ENCODE measurements at regions not wholly inside any gene's neighbourhood (a gene's known extent, or its start where the extent isn't known, plus 50 kb on each side); places are given as distances from the start of the nearest gene placed in this dataset.

DNA sequence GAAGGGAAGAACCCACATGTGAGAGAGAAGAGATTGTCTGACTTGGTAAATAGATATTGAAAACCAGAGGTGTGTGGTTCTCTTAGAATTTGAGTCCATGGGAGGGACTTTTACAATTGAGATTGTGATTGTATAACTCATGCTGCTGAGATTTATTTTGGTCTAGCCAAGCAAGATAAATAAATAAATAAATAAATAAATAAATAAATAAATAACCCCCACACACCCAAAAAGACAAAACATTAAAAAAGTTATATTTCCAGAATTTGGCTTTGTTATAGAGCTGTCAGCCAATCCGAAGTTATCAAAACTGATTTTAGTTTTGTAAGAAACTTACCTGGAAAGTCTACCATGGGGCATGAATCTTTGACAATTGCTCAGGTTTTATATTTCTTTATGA lies 416.6 kb downstream of the ZSWIM6 start (continued):
- TF ChIP-seq, protein P1, sequence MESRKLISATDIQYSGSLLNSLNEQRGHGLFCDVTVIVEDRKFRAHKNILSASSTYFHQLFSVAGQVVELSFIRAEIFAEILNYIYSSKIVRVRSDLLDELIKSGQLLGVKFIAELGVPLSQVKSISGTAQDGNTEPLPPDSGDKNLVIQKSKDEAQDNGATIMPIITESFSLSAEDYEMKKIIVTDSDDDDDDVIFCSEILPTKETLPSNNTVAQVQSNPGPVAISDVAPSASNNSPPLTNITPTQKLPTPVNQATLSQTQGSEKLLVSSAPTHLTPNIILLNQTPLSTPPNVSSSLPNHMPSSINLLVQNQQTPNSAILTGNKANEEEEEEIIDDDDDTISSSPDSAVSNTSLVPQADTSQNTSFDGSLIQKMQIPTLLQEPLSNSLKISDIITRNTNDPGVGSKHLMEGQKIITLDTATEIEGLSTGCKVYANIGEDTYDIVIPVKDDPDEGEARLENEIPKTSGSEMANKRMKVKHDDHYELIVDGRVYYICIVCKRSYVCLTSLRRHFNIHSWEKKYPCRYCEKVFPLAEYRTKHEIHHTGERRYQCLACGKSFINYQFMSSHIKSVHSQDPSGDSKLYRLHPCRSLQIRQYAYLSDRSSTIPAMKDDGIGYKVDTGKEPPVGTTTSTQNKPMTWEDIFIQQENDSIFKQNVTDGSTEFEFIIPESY (IDR thresholded peaks at IDR 0.05; ENCODE audit: borderline replicate concordance, low read depth): no peak
- TF ChIP-seq FOSL2 (IDR thresholded peaks at IDR 0.05; ENCODE audit: borderline replicate concordance, low read depth) (no peak), EZH2phosphoT487 (IDR thresholded peaks at IDR 0.05; ENCODE audit: borderline replicate concordance, low read depth) (no peak), YY1 (IDR thresholded peaks at IDR 0.05; ENCODE audit: low read depth) (no peak), JUND (IDR thresholded peaks at IDR 0.05) (no peak), FOXM1 (IDR thresholded peaks at IDR 0.05; ENCODE audit: low read depth) (no peak)
- TF ChIP-seq, protein P2, sequence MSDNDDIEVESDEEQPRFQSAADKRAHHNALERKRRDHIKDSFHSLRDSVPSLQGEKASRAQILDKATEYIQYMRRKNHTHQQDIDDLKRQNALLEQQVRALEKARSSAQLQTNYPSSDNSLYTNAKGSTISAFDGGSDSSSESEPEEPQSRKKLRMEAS (IDR thresholded peaks at IDR 0.05; ENCODE audit: low read depth): no peak

DNA sequence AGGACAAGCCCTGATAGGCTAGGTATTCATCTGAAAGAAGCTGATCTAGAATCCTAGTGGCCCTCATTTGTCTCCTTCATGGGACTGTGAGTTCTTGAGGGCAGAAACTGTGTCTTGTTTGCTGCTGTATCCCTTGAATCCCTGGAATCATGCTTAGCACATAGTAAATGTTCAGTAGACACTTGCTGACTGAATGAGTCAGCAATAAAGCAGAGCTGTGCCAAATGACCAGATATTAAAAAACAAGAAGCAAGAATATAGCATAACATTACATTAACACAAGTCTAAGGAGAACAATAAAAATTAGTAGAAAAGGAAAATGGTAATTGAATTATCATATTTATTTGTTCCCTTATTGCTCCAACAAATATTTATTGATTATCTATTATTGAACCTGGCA lies 420.5 kb downstream of the ZSWIM6 start:
- no peak for DNase-seq
- POLR2A ChIA-PET: no interaction called here
- Histone ChIP-seq H3K9me2 (no peaks in the 10 kb centered on the region), H3K4me1 (ENCODE audit: control insufficient read depth in 1 of 2, insufficient read depth in 2 of 2, low read depth in 1 of 2, low read length in 1 of 2) (no peaks in the 10 kb centered on the region), H4K20me1 (ENCODE audit: insufficient read depth) (no peaks in the 10 kb centered on the region), H2AFZ (ENCODE audit: low read depth) (no peak overlapping the region), H3F3A (replicated peaks; ENCODE audit: insufficient read depth) (no peaks in the 10 kb centered on the region), H3K4me2 (no peak overlapping the region), H3K79me2 (ENCODE audit: insufficient read depth) (no peaks in the 10 kb centered on the region), H3K9ac (no peak overlapping the region), H3K36me3 (replicated peaks in 1 of 2; ENCODE audit: control insufficient read depth in 1 of 2, insufficient read depth in 2 of 2, low read length in 1 of 2) (no peaks in the 10 kb centered on the region), H3K4me3 (ENCODE audit: low read depth in 2 of 2, low read length in 1 of 2) (no peak overlapping the region), H3K9me3 (no peaks in the 10 kb centered on the region), H3K27me3 (ENCODE audit: insufficient read depth) (no peaks in the 10 kb centered on the region; the same call in 1 of the 2 replicates), H3K27ac (ENCODE audit: low read depth in 2 of 2, low read length in 1 of 2) (no peak overlapping the region)
- CTCF ChIA-PET: no interaction called here
- TF ChIP-seq JUND (IDR thresholded peaks at IDR 0.05): no peak
- no peak for TF ChIP-seq CHD2 (IDR thresholded peaks at IDR 0.05; ENCODE audit: low read length, partially characterized antibody)
- TF ChIP-seq RAD21 (IDR thresholded peaks at IDR 0.05; ENCODE audit: low read length): no peak
- no peak for TF ChIP-seq NFIC (IDR thresholded peaks at IDR 0.05; ENCODE audit: borderline replicate concordance)
- TF ChIP-seq ELF1 (IDR thresholded peaks at IDR 0.05): no peak
- TF ChIP-seq SMC3 (IDR thresholded peaks at IDR 0.05; ENCODE audit: low read depth, low read length): no peak
- TF ChIP-seq EP300 (IDR thresholded peaks at IDR 0.05; ENCODE audit: borderline replicate concordance in 1 of 2, low read depth in 1 of 2, low read length in 1 of 2): no peak
- TF ChIP-seq, protein P3, sequence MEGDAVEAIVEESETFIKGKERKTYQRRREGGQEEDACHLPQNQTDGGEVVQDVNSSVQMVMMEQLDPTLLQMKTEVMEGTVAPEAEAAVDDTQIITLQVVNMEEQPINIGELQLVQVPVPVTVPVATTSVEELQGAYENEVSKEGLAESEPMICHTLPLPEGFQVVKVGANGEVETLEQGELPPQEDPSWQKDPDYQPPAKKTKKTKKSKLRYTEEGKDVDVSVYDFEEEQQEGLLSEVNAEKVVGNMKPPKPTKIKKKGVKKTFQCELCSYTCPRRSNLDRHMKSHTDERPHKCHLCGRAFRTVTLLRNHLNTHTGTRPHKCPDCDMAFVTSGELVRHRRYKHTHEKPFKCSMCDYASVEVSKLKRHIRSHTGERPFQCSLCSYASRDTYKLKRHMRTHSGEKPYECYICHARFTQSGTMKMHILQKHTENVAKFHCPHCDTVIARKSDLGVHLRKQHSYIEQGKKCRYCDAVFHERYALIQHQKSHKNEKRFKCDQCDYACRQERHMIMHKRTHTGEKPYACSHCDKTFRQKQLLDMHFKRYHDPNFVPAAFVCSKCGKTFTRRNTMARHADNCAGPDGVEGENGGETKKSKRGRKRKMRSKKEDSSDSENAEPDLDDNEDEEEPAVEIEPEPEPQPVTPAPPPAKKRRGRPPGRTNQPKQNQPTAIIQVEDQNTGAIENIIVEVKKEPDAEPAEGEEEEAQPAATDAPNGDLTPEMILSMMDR (IDR thresholded peaks at IDR 0.05): no peak
- TF ChIP-seq MEF2A (IDR thresholded peaks at IDR 0.05; ENCODE audit: borderline replicate concordance, low read depth): no peak
- no peak for TF ChIP-seq SIN3A (IDR thresholded peaks at IDR 0.05; ENCODE audit: borderline replicate concordance, low read depth, low read length)
- TF ChIP-seq, protein P2 (IDR thresholded peaks at IDR 0.05; ENCODE audit: low read depth): no peak
- no peak for TF ChIP-seq NRF1 (IDR thresholded peaks at IDR 0.05; ENCODE audit: low read depth, low read length)
- TF ChIP-seq TCF12 (IDR thresholded peaks at IDR 0.05): no peak
- TF ChIP-seq GABPA (IDR thresholded peaks at IDR 0.05; ENCODE audit: low read depth): no peak
- TF ChIP-seq FOXJ3 (CRISPR knock-in tag; IDR thresholded peaks at IDR 0.05): no peak
- TF ChIP-seq GATA2 (CRISPR knock-in tag; IDR thresholded peaks at IDR 0.05): no peak
- TF ChIP-seq RFX5 (IDR thresholded peaks at IDR 0.05; ENCODE audit: low read length): no peak
- no peak for TF ChIP-seq POLR2AphosphoS5 (IDR thresholded peaks at IDR 0.05; ENCODE audit: low read depth, low read length)
- no peak for TF ChIP-seq YY1 (IDR thresholded peaks at IDR 0.05; ENCODE audit: low read depth)
